ENCODE measurements at regions not wholly inside any gene's neighbourhood (a gene's known extent, or its start where the extent isn't known, plus 50 kb on each side); places are given as distances from the start of the nearest gene placed in this dataset.

GRCh38 chr7:116142850-116143249 lies 67.5 kb upstream of the TES start:
- Histone ChIP-seq H3K27me3 (ENCODE audit: control insufficient read depth, insufficient read depth, low read length) (no peaks in the 10 kb centered on the region), H3K4me1 (ENCODE audit: control insufficient read depth, extremely low read depth, insufficient read depth, low read length) (no peaks in the 10 kb centered on the region), H2AFZ (ENCODE audit: low read length) (no peak overlapping the region), H3K36me3 (ENCODE audit: control insufficient read depth, insufficient read depth, low read length) (no peaks in the 10 kb centered on the region), H3K9me3 (ENCODE audit: control insufficient read depth, insufficient read depth, low read depth, low read length) (no peaks in the 10 kb centered on the region), H3K27ac (ENCODE audit: insufficient read depth, low read length) (no peak overlapping the region), H3K4me3 (replicated peaks in 1 of 4; ENCODE audit: control extremely low read depth in 1 of 4, insufficient read depth in 1 of 4, low read depth in 3 of 4, low read length in 4 of 4) (no peak overlapping the region), H3K9ac (ENCODE audit: insufficient read depth, low read length) (no peak overlapping the region), H3K4me2 (ENCODE audit: extremely low read depth, insufficient read depth, low read length) (no peak overlapping the region), H4K20me1 (ENCODE audit: control insufficient read depth, extremely low read depth, insufficient read depth, low read length) (no peaks in the 10 kb centered on the region), H3K79me2 (ENCODE audit: control insufficient read depth, insufficient read depth, low read length) (no peaks in the 10 kb centered on the region)
- no peak for DNase-seq (ENCODE audit: low read depth in 2 of 2)
- TF ChIP-seq EZH2 (IDR thresholded peaks at IDR 0.05; ENCODE audit: low read length, missing control alignments) = no peak
- TF ChIP-seq CTCF (conservative IDR thresholded peaks at IDR 0.05 in 1 of 2, IDR thresholded peaks at IDR 0.05 in 1 of 2; ENCODE audit: low read depth in 1 of 2, low read length in 2 of 2) = no peak

- no peak overlapping the region for H3K9ac ChIP-seq (ENCODE audit: insufficient read depth, low read length)
- TF ChIP-seq CTCF (conservative IDR thresholded peaks at IDR 0.05 in 1 of 2, IDR thresholded peaks at IDR 0.05 in 1 of 2; ENCODE audit: low read depth in 1 of 2, low read length in 2 of 2) (no peak), EZH2 (IDR thresholded peaks at IDR 0.05; ENCODE audit: low read length, missing control alignments) (no peak)
- DNase-seq (ENCODE audit: low read depth in 2 of 2) = no peak
- H3K27ac ChIP-seq (ENCODE audit: insufficient read depth, low read length) = no peak overlapping the region
- H3K79me2 ChIP-seq (ENCODE audit: control insufficient read depth, insufficient read depth, low read length) = no peaks in the 10 kb centered on the region
- no peaks in the 10 kb centered on the region for H3K4me1 ChIP-seq (ENCODE audit: control insufficient read depth, extremely low read depth, insufficient read depth, low read length)
- no peaks in the 10 kb centered on the region for H3K27me3 ChIP-seq (ENCODE audit: control insufficient read depth, insufficient read depth, low read length)
- no peak overlapping the region for H3K4me2 ChIP-seq (ENCODE audit: extremely low read depth, insufficient read depth, low read length)
- no peaks in the 10 kb centered on the region for H3K36me3 ChIP-seq (ENCODE audit: control insufficient read depth, insufficient read depth, low read length)
- H3K4me3 ChIP-seq (replicated peaks in 1 of 4; ENCODE audit: control extremely low read depth in 1 of 4, insufficient read depth in 1 of 4, low read depth in 3 of 4, low read length in 4 of 4) = no peak overlapping the region
- no peaks in the 10 kb centered on the region for H4K20me1 ChIP-seq (ENCODE audit: control insufficient read depth, extremely low read depth, insufficient read depth, low read length)
- H2AFZ ChIP-seq (ENCODE audit: low read length) = no peak overlapping the region
- no peaks in the 10 kb centered on the region for H3K9me3 ChIP-seq (ENCODE audit: control insufficient read depth, insufficient read depth, low read depth, low read length)
Measured at GRCh38 chr7:116145245-116145852, 65.0 kb upstream of the TES start.

GRCh38 chr7:116148108-116148507 lies 62.2 kb upstream of the TES start:
- H3K9me3 ChIP-seq (ENCODE audit: control insufficient read depth, insufficient read depth, low read depth, low read length) = no peaks in the 10 kb centered on the region
- no peaks in the 10 kb centered on the region for H3K36me3 ChIP-seq (ENCODE audit: control insufficient read depth, insufficient read depth, low read length)
- H2AFZ ChIP-seq (ENCODE audit: low read length) = no peak overlapping the region
- no peak overlapping the region for H3K4me2 ChIP-seq (ENCODE audit: extremely low read depth, insufficient read depth, low read length)
- no peaks in the 10 kb centered on the region for H3K79me2 ChIP-seq (ENCODE audit: control insufficient read depth, insufficient read depth, low read length)
- TF ChIP-seq CTCF (conservative IDR thresholded peaks at IDR 0.05 in 1 of 2, IDR thresholded peaks at IDR 0.05 in 1 of 2; ENCODE audit: low read depth in 1 of 2, low read length in 2 of 2) (no peak), EZH2 (IDR thresholded peaks at IDR 0.05; ENCODE audit: low read length, missing control alignments) (no peak)
- H3K9ac ChIP-seq (ENCODE audit: insufficient read depth, low read length) = no peak overlapping the region
- DNase-seq (ENCODE audit: low read depth in 2 of 2) = no peak
- H4K20me1 ChIP-seq (ENCODE audit: control insufficient read depth, extremely low read depth, insufficient read depth, low read length) = no peaks in the 10 kb centered on the region
- H3K27ac ChIP-seq (ENCODE audit: insufficient read depth, low read length) = no peak overlapping the region
- no peaks in the 10 kb centered on the region for H3K4me1 ChIP-seq (ENCODE audit: control insufficient read depth, extremely low read depth, insufficient read depth, low read length)
- H3K4me3 ChIP-seq (replicated peaks in 1 of 4; ENCODE audit: control extremely low read depth in 1 of 4, insufficient read depth in 1 of 4, low read depth in 3 of 4, low read length in 4 of 4) = no peak overlapping the region
- no peaks in the 10 kb centered on the region for H3K27me3 ChIP-seq (ENCODE audit: control insufficient read depth, insufficient read depth, low read length)
